ENCODE measurements at regions not wholly inside any gene's neighbourhood (a gene's known extent, or its start where the extent isn't known, plus 50 kb on each side); places are given as distances from the start of the nearest gene placed in this dataset.
"Not testable (repeated sequence)": the region's sequence is repeated elsewhere in the genome, so short reads cannot be mapped to it uniquely, and the experiment has no call there.

GRCh38 chr14:46596236-46596635 lies 55.3 kb downstream of the RPL10L start:
- DNase-seq (ENCODE audit: low spot score), result no peak

GRCh38 chr14:46582826-46583225 lies 68.8 kb downstream of the RPL10L start:
- DNase-seq (ENCODE audit: low spot score), result no peak

DNA sequence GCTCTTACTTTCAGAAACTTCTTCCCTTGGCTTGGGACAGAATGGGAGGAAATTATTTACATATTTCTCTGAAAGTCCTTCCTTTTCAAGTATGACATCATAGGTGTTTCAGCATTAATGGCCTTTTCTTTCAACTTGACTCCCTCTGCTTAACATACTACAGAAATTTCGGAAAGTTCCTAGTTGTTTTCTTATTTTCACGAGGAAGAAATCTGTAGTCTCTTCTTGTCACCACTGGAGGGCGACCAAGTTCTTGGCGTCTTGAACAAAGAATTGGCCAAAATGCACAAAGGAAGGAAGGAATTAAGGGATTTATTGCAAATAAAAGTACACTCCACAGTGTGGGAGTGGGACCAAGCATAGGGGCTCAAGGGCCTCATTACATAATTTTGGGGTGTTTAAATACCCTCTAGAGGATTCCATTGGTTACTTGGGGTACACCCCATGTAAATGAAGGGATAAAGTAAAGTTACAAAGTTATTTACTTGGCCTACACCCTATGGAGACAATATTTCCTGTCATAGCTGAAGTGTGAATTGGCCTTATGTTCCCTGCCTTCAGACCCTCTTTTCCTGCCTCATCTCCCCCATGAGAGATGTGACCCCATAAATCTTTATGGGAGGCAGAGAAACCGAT lies 70.4 kb downstream of the RPL10L start:
- peak; percentile 2 for DNase-seq (ENCODE audit: low spot score)

DNA sequence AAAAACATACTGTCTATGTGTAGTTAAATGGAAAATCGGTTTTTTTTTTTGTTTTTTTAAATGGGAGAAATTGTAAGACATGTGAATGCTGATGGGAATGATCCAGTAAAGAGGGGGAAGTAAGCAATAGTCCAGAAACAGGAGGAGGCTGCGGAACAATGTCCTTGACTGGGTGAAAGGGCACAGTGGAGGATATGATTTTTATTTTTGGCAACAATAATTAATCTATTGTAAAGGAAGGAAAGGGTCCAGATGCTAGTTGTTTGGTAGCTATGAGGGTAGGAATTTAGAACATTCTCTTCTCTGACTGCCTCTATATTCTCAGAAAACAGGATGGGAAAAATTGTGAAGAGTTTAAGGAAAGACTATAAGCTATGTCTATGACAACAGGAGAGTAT lies 76.6 kb downstream of the RPL10L start:
- DNase-seq (ENCODE audit: low spot score), result no peak

DNA sequence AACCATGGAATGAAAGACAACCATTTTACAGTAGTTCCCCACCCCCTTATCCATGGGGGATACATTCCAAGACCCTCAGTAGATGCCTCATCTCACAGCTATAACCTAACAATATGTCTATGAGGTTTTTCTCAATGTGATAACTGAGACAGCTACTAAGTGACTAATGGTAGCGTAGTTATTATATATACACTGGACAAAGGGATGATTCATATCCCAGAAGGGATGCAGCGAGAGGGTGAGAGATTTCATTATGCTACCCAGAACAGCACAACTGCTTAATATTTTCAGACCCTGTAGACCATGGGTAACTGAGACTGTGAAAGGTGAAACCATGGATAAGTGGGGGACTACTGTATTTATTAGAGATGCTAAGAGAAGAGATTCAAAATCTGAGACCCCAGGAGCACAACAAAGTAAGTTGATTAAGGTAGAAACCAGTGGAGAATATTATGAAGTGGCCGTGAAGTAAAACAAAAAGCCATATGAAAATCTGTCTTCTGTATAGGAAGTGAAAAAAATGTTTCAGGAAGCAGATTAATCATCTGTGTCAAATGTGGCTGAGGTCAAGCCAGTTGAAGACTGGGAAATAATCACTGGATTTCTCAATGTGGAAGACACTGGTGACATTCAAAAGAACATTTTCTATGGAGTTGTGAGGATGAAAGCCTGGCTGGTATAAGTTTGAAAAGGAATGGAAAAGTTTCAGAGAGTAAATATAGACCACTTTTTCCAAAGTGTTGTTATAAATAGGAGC lies 77.2 kb downstream of the RPL10L start:
- DNase-seq (ENCODE audit: low spot score), result no peak

DNA sequence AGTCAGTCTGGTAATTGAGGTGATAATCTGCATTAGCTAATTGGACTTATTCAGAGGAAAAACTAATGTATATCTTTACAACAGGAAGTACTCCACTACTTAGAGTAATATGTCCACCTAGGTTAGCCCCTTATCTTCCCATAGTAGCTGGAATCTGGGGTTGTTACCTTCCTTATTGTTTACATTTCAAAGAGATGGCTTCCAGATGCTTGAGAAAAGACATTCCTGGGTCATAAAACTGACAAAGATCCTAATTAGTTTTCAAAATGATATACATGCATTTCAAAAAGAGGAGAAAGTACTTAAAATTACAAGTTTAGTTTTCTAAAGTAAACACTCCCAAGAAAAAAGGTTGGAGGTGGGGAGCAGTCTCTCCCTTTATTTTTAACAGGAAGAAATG lies 78.1 kb downstream of the RPL10L start:
- no peak for DNase-seq (ENCODE audit: low spot score)

- DNase-seq (ENCODE audit: low spot score), result no peak
Observed at GRCh38 chr14:46571970-46572369, 79.6 kb downstream of the RPL10L start.

- not testable (repeated sequence) for DNase-seq (ENCODE audit: low spot score)
Observed at GRCh38 chr14:46568161-46568560, 83.4 kb downstream of the RPL10L start.

DNA sequence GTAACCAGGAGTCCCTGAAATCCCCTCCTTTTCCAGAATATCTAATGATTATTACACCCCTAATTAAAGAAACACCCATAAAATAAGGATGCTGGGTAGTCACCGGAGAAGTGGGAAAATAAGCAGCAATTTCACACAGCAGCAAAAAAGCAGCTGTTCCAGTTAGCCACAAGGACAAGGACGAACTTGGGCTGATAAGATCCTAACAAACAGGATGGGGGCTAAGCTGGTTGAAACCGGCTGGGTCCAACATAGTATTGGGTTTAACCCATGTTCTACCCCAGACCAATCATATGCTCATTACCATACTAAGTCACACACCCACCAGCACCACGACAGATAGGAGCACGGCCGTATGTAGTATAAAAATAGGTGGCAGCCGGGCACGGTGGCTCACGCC lies 100.7 kb downstream of the RPL10L start:
- no peak for DNase-seq (ENCODE audit: low spot score)

- DNase-seq (ENCODE audit: low spot score), result no peak
Observed at GRCh38 chr14:46540986-46541385, 110.6 kb downstream of the RPL10L start.

- DNase-seq (ENCODE audit: low spot score), result no peak
Observed at GRCh38 chr14:46519121-46519520, 132.5 kb downstream of the RPL10L start.

DNA sequence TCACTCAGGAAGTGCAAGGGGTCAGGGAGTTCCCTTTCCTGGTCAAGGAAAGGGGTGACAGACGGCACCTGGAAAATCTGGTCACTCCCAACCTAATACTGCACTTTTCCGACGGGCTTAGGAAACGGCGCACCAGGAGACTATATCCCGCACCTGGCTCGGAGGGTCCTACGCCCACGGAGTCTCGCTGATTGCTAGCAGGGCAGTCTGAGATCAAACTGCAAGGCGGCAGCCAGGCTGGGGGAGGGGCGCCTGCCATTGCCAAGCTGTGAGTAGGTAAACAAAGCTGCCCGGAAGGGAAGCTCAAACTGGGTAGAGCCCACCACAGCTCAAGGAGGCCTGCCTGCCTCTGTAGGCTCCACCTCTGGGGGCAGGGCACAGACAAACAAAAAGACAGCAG lies 142.8 kb downstream of the RPL10L start:
- DNase-seq (ENCODE audit: low spot score), result not testable (repeated sequence)

DNA sequence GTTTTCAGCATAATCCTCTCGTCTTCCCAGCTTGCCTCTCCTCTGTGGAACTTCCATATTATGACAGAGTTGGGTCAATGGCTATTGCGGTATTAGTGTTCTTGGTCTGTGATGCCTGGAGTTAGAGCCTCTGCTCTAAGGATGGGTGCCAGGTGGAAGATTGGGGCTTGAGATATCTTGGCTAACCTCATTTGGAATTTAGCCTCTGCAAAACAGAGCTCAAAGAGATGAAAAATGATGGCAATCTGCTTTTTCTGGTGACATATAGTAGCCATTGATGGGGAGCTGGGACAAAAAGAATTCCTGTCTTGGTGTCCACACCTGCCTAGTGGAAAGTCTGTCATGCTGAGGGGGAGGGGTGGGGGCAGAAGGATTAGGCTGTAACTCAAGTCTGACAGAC lies 152.1 kb downstream of the RPL10L start:
- DNase-seq (ENCODE audit: low spot score), result no peak

DNA sequence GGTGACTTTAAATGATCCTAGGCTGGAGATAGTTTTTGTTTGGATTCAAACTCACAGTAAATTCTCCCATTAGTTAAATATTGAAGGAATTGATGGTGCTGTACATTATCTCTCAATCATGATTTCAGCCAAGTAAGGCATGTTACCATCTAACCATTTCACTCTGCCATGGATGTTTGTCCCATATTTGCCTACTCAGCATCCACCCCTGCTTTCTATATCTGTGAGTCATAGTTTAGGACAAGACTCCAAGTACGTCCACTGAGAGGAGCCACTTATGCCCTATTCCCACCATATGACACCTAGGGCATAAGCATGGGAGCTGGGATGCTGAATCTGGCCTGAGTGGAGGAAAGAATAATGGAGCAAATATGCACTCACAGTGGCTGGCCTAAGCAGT lies 155.2 kb downstream of the RPL10L start:
- DNase-seq (ENCODE audit: low spot score), result no peak

DNA sequence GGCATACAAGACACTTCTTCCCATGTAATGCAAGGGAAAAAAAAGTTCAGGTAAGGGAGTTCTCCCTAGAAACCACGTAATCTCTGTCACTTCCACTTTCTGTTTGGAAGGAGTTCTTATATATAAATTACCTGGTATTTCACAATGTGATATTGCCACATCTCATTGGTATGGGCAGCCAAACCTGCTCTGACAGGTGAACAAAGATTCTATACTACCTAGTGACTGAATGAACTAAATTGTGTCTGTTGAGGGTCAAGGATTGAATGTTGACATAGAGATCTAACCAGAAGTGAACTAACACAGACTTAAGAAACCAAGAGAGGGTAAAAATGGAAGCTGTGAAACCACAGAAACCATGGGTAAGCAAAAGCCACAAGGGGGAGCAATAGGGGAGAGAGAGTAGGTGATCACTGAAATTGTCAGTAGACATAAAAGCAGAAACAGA lies 161.3 kb downstream of the RPL10L start:
- DNase-seq (ENCODE audit: low spot score), result no peak

DNA sequence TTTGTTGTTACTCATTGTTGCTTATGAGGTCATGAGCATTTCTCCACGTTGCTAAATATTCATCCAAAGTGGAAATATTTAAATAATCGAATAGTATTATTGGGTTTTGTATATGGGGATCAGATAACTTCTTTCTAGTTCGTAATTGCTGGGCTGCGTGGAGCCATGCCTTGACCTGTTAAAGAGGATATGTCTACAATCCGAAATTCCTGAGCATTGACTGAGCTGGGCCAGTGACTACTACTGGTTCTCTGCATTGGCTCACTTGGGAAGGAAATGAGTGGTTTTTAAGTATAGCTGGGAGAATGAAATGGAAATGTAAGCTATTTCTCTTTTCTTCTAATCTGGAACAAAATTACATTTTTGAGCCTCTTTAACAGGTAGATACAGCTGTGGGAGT lies 163.2 kb downstream of the RPL10L start:
- no peak for DNase-seq (ENCODE audit: low spot score)

- DNase-seq (ENCODE audit: low spot score), result no peak
Observed at GRCh38 chr14:46487582-46488350, 163.8 kb downstream of the RPL10L start.

- DNase-seq (ENCODE audit: low spot score), result no peak
Observed at GRCh38 chr14:46482200-46482599, 169.4 kb downstream of the RPL10L start.

- DNase-seq (ENCODE audit: low spot score), result no peak
Observed at GRCh38 chr14:46480817-46481216, 170.8 kb downstream of the RPL10L start.

GRCh38 chr14:46472261-46472660 lies 179.3 kb downstream of the RPL10L start:
- no peak for DNase-seq (ENCODE audit: low spot score)

DNA sequence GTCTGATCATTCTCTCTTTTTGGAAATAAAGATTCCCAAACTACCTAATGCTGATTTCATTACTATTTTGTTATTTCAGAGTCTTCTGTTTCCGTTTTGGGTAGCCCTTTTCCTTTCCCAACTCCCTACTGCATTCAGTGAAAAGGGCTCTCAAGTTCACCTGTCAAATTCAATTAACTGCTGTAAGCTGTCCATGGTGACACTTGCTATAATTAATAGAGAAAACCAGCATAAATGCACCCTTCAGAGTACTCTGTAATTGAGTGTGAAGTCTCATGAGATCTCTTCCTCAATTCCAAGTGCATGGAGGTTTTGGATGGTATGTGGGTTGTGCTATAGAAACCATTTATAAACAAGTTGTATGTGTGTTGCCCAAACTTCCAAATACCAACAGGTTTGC lies 187.2 kb downstream of the RPL10L start:
- no peak for DNase-seq (ENCODE audit: low spot score)

GRCh38 chr14:46451800-46452199 lies 199.8 kb downstream of the RPL10L start:
- DNase-seq (ENCODE audit: low spot score), result no peak

GRCh38 chr14:46444666-46445065 lies 206.9 kb downstream of the RPL10L start:
- DNase-seq (ENCODE audit: low spot score), result no peak

Data from hematopoietic multipotent progenitor cell treated with erythropoietin and hydrocortisone succinate and interleukin-3 and kit ligand, for 15 days (in vitro differentiated cells).